ENCODE measurements at regions not wholly inside any gene's neighbourhood (a gene's known extent, or its start where the extent isn't known, plus 50 kb on each side); places are given as distances from the start of the nearest gene placed in this dataset.

GRCh38 chr16:86810062-86810461, 231.7 kb downstream of the FOXL1 start:
- no peak for DNase-seq (ENCODE audit: extremely low read depth in 1 of 11, low read depth in 9 of 11, low spot score in 4 of 11)

- no peak for DNase-seq (ENCODE audit: extremely low read depth in 1 of 11, low read depth in 9 of 11, low spot score in 4 of 11)
Observed at GRCh38 chr16:86812363-86812970, 234.1 kb downstream of the FOXL1 start.

- DNase-seq (ENCODE audit: extremely low read depth in 1 of 11, low read depth in 9 of 11, low spot score in 4 of 11): no peak
Observed at GRCh38 chr16:86814256-86814655, 235.9 kb downstream of the FOXL1 start.

DNA sequence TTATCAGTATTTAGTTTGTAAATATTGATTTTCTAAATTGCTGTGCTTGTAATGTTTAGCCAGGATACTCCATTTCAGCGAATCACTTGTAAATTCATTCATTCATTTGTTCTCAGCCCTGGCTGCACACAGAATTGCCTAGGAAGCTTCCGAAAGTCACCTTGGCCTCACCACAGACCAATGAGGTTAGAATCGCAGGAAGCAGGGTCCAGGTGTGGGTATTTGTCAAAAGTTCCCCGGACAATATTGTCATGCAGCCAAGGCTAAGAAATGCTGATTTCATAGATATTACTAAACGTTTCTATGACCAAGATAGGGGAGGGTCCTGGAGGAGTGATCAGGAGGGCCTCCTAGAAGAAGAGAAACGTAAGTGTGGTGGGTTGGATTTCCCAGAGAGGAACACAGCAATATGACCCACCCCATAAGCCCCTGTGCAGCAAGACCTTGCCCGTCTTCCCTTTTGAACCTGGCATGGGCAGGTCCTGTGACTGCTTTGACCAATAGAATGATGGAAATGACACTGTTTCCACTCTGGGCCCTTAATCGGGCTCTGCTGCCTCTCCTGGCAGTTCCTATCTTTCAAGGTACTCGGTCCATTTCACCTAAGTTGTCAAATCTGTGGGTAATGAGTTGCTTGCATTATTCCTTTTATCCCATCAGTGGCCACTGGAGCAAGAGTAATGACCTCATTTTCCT, 238.7 kb downstream of the FOXL1 start:
- no peak for DNase-seq (ENCODE audit: extremely low read depth in 1 of 11, low read depth in 9 of 11, low spot score in 4 of 11)

DNA sequence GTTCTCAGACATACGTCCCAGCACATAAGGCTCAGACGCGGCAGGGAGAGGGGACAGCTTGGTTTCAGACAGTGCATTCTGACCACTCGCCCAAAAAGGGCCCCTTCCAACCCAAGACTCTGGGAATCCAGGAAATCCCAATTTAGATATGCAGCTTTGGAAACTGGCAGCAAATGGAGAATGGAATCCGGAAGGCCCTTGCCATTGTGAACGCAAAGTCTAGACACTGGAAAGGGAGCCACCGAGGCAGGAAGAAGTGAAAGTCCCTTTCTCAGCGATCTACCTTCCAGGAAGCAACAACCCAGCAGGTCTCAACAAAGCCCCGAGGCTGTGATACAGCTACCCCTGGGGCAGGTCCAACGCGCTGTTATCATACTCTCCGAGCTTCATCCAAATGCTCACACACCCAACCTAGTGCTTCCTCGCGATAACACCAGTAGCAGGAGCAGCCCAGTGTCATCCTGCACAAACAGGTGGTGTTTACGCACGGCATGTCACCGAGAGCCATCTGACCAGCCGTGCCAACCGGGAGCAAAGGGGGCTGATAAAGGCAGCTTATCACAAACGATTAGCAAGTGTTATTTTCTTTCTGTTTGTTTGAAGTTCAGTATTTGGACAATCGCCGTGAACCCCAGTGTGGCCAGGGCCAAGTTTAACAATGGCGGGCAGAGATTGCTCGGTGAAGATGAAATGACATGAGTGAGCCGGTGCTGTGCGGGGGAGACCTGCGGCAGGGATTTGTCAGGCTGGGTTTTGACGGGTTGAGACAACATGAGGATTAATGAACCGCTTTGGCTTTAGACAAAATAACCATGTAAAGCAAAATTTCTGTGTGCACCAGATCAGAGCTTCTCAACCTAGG, 240.6 kb downstream of the FOXL1 start:
- DNase-seq (ENCODE audit: extremely low read depth in 1 of 11, low read depth in 9 of 11, low spot score in 4 of 11): peak in 1 of 11 donors; percentile 20

DNA sequence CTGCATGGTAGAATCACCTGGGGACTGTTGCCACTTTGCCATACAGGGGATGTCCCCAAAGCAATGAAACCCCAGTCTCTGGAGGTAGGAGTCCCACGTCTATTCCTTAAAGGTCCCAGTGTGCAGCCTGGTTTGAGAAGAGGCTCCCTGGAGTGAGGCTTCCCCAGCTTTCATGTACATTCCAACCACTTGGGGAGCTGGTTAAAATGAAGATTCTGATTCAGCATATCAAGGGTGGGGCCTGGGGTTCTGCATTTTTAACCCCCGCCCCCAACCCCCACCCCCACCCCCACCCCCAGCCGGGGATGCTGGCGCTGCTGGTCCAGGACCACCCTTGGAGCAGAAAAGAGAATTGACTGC, 241.2 kb downstream of the FOXL1 start:
- no peak for DNase-seq (ENCODE audit: extremely low read depth in 1 of 11, low read depth in 9 of 11, low spot score in 4 of 11)

DNA sequence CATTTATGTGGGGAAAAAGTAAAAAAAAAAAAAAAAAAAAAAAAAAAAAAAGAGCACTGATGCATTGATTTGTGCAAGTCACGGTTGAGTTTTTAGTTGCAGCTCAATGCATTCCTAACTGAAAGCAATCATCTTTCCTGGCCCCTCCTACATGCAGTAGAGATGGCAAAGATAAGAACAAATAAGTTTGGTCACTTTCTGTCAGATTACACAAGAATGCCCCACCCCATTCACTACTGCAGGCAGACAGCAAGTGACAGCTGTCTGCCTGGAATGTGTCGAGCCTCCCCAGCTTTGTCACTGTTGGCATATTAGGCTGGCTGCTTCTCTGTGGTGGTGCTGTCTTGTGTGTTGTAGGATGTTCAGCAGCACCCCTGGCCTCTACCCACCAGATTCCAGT, 243.5 kb downstream of the FOXL1 start:
- DNase-seq (ENCODE audit: extremely low read depth in 1 of 11, low read depth in 9 of 11, low spot score in 4 of 11): no peak

DNA sequence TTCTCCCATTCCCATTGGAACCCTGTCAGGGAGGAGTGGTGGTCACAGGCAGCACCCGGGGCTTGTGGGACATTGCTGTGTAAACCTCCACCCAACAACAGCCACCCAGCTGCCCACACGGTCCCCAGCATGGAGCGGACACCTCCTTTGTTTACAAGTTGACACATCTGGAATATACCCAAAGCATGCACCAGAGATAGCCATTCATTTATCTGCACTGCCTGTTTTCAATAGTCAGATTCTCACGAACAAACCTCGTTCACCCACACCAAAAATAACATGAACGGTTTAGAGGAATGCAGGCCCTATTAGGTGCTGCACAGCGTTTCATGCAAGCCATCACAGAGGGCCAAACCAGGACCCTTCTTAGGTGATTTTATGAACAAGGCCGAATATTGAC, 244.8 kb downstream of the FOXL1 start:
- DNase-seq (ENCODE audit: extremely low read depth in 1 of 11, low read depth in 9 of 11, low spot score in 4 of 11): no peak

- DNase-seq (ENCODE audit: extremely low read depth in 1 of 11, low read depth in 9 of 11, low spot score in 4 of 11): no peak
Observed at GRCh38 chr16:86823888-86824671, 245.7 kb downstream of the FOXL1 start.

DNA sequence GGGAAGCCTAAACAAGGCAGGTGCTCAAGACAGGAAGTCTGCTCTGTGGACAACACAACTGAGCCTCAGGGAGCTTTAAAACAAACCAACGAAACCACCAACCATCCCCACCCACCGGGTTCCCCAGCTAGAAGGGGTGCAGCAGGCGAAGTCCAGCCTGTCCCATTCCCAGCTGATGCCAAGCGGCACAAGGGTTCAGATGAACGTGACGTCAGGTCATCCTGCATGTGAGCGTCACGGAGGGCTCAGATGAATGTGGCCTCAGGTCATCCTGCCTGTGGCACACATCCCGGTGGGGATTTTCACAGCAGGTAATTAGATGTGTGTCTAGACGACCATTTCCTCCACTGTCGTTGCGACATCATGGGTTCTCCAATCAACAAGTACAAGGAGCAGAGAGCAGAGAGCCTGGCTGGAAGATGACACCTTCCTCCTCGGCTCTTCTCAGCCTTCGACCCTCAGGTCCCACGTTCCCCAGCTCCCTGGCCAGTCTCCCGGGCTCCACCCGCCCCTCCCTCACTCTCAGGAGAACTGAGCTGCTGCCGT, 246.5 kb downstream of the FOXL1 start:
- no peak for DNase-seq (ENCODE audit: extremely low read depth in 1 of 11, low read depth in 9 of 11, low spot score in 4 of 11)

- no peak for DNase-seq (ENCODE audit: extremely low read depth in 1 of 11, low read depth in 9 of 11, low spot score in 4 of 11)
Observed at GRCh38 chr16:86825631-86826030, 247.3 kb downstream of the FOXL1 start.

GRCh38 chr16:86826941-86827340, 248.6 kb downstream of the FOXL1 start:
- no peak for DNase-seq (ENCODE audit: extremely low read depth in 1 of 11, low read depth in 9 of 11, low spot score in 4 of 11)

GRCh38 chr16:86827521-86827920, 249.2 kb downstream of the FOXL1 start:
- DNase-seq (ENCODE audit: extremely low read depth in 1 of 11, low read depth in 9 of 11, low spot score in 4 of 11): no peak

DNA sequence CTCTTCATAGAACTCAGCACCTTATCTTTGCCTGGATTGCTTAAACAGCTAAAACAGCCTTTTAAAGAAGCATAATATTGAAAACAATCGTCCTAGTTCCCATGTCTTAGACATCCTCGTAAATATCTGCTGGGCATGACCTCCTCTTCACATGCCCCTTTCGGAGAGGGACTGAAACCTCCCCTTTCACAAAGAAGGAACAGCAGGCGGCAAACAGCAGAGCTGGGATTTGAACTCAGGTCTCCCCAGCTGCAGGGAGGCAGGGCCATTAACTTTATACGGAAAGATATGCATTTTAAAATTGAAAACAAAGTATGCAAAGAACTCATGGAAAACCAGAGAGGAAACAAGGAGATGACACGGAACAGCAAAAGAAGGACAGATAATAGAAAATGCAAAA, 249.9 kb downstream of the FOXL1 start:
- DNase-seq (ENCODE audit: extremely low read depth in 1 of 11, low read depth in 9 of 11, low spot score in 4 of 11): no peak

DNA sequence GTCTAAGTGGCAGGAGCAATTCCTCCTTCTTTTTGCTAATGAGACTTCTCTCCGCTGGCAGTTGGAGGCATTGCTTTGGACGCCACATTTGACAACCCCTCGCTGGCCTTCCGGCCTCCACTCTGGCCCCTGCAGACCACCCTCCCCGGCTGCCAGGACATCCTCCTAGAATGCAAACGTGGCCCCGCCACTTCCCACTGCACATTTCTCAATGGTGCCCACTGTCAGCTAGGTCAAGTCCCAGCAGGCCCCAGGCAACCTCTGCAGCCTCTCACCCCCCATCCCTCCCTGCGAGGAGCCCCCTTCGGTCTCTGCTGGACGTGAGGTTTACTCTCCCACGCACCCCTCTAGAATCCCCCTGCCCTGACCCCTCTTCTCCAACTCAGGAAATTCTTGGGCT, 250.3 kb downstream of the FOXL1 start:
- no peak for DNase-seq (ENCODE audit: extremely low read depth in 1 of 11, low read depth in 9 of 11, low spot score in 4 of 11)

DNA sequence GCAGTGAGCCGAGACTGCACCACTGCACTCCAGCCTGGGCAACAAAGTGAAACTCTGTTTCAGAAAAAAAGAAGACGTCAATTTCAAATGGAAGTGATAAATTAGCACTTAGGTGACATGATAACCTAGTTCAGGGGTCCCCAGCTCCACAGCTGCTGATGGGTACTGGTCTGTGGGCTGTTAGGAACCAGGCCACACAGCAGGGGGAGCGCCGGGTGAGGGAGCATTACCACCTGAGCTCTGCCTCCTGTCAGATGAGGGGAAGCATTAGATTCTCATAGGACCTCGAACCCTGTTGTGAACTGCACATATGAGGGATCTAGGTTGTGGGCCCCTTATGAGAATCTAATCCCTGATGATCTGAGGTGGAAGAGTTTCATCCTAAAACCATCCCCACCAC, 253.0 kb downstream of the FOXL1 start:
- no peak for DNase-seq (ENCODE audit: extremely low read depth in 1 of 11, low read depth in 9 of 11, low spot score in 4 of 11)

DNA sequence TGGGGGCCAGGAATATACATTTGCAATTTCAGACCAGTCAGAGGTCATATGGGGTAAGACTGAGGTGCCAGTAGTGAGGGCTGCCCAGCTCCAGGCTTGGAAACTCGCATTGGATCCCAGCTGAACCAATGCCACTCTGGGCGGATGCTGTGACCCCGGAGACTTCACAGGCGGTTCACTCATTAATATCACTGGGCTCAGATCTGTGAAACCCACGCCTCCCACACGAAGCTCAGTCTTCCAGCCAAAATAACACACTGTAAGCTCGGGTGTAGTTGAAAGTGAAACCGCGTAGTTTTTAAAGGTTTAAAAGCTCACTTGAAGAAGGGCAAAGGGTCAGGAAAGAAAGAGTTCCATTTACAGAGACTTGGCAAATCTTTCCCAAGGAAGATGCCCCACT, 254.8 kb downstream of the FOXL1 start:
- DNase-seq (ENCODE audit: extremely low read depth in 1 of 11, low read depth in 9 of 11, low spot score in 4 of 11): no peak

DNA sequence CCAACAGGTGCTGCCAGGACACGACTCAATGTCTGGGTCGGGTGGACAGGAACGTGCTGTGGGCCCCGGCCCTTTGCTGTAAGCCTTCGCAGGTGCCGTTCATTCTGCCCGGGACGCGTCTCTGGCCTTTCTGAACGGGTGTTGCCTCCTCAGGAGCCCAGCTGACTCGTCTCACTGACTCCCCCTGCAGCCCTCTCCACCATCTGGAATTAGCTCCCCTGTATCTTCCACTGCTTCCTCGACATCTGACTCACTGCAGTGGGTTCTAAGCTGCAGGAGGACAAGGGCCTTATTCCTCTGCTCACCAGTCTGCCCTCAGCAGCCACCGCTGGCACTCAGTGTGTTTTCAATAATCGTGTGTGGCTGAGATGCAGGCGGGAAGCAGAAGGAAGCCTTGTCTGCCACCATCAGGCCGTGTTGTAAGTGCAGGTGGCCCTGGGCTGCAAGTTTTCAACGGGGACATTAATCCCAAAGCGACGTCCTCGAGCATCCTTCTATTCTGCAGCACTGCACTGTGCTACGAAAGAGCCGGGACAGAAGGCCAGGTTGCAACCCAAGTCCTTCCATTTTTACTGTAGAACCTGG, 256.2 kb downstream of the FOXL1 start:
- DNase-seq (ENCODE audit: extremely low read depth in 1 of 11, low read depth in 9 of 11, low spot score in 4 of 11): no peak

- DNase-seq (ENCODE audit: extremely low read depth in 1 of 11, low read depth in 9 of 11, low spot score in 4 of 11): no peak
Observed at GRCh38 chr16:86835982-86836381, 257.6 kb downstream of the FOXL1 start.
